Immature natural killer cell (primary cell): ENCODE measurements at regions not wholly inside any gene's neighbourhood (a gene's known extent, or its start where the extent isn't known, plus 50 kb on each side); places are given as distances from the start of the nearest gene placed in this dataset.
A peak's percentile ranks its signal among the peaks of the same experiment; 100 is the strongest.

Experiments
- DNase-seq, 3 donors: peaks; one replicate each; pipeline ENCODE4 v3.0.0; 2022; ENCODE audit warnings: mixed read lengths in 1 of 3
- H3K27ac Mint-ChIP-seq, 6 donors: one replicate each; pipeline ENCODE4 v1.8.0; 2020; ENCODE audit warnings: mixed read lengths in 6 of 6, mild to moderate bottlenecking in 5 of 6, inconsistent platforms in 4 of 6, moderate library complexity in 3 of 6
- H3K27me3 Mint-ChIP-seq, 3 donors: one replicate each; pipeline ENCODE4 v1.8.0; 2020 to 2021; ENCODE audit warnings: low read depth in 3 of 3, mild to moderate bottlenecking in 3 of 3, mixed read lengths in 3 of 3, moderate library complexity in 3 of 3, inconsistent platforms in 1 of 3
- H3K36me3 Mint-ChIP-seq, 3 donors: one replicate each; pipeline ENCODE4 v1.8.0; 2020; ENCODE audit warnings: mixed read lengths in 3 of 3, inconsistent platforms in 2 of 3, mild to moderate bottlenecking in 2 of 3
- H3K4me1 Mint-ChIP-seq, 2 donors: one replicate each; pipeline ENCODE4 v1.8.0; 2020; ENCODE audit warnings: inconsistent platforms in 2 of 2, mild to moderate bottlenecking in 2 of 2, mixed read lengths in 2 of 2, moderate library complexity in 1 of 2
- H3K4me3 Mint-ChIP-seq, 5 donors: one replicate each; pipeline ENCODE4 v1.8.0; 2020; ENCODE audit warnings: mild to moderate bottlenecking in 5 of 5, mixed read lengths in 5 of 5, inconsistent platforms in 3 of 5, moderate library complexity in 3 of 5
- H3K9me3 Mint-ChIP-seq, 6 donors: one replicate each; pipeline ENCODE4 v1.8.0; 2020; ENCODE audit warnings: mild to moderate bottlenecking in 6 of 6, mixed read lengths in 6 of 6, inconsistent platforms in 4 of 6, moderate library complexity in 3 of 6

DNA sequence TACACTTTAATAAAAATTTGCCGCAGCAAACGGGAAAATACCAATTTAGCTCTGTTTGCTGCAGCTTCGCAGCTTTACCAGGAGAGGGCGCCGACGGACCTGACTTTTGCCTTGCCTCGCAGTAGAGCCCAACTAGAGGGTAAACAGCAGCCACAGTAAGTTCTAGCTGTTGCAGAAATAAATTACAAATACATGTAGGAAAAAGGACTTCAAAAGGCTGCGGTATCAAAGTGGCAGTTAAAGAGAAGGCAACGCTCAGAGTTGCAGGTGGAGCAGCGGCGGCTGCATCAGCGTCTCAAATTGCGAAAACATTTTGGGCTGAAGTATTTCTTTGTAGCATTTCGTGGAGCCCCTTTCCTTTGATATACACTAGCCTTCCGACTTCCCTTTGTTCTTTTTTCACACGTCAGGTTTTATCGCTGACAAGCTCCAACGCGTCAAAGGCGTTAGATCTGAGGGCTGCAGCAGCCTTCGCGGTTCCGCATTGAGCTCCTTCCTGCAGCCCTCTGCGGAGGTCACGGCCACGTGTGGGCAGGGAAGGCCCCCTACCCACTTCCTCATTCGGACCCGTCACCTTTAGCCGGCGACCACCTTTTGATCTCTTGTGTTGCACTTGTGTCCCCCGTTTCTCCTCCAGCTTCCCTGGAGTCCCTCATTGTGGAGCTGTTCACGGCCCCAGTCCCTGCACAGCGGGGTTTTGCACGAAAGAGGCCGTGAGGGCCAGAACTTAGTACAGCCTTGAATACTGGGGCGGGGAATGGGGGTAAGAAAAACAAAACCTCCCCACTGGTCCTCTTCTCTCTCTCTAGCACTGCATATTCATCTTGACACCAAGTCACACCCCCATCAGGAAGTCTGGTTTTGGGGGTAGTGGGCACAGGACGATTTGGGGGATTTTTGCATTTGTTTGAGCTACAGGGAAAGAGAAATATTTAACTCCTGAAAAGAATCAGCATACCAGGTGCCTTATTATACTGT lies 72.8 kb downstream of the S1PR1 start:
- H3K36me3 Mint-ChIP-seq, result peaks cover 0 to 5% (median 3%) of the 10 kb centered on the region in 3 donors
- peaks cover 88 to 90% of the 10 kb centered on the region in 2 donors for H3K4me1 Mint-ChIP-seq
- peak; percentile 87 to 90 (median 89) for DNase-seq
- H3K4me3 Mint-ChIP-seq, result peak overlapping the region; percentile 73 to 91 (median 86)
- H3K9me3 Mint-ChIP-seq, result no peaks in the 10 kb centered on the region
- peak overlapping the region; percentile 93 to 98 (median 97) for H3K27ac Mint-ChIP-seq
- H3K27me3 Mint-ChIP-seq, result peaks cover 3 to 19% (median 3%) of the 10 kb centered on the region in 3 donors

DNA sequence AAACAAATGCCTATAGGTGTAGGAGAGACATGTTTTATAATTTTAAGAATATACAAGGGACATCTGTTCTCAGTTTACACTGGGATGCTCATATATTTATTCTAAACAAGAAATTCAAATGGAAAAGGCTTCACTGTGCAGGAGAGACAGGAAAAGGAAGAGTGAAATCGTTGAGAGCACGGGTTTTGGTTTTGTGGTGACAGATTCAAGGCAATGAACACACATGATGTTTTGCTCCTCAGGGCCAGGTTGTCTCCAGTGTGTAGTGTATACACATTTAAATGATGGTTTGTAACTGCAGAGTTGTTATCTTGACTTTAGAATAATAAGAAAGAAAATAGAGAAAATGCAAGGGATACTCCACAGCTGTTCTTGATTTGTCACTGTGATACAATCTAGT lies 73.7 kb downstream of the S1PR1 start:
- H3K36me3 Mint-ChIP-seq, result peaks cover 0 to 5% (median 3%) of the 10 kb centered on the region in 3 donors
- peaks cover 83 to 95% of the 10 kb centered on the region in 2 donors for H3K4me1 Mint-ChIP-seq
- DNase-seq, result peak; percentile 43 to 55 (median 44)
- H3K27me3 Mint-ChIP-seq, result peaks cover 3 to 19% (median 3%) of the 10 kb centered on the region in 3 donors
- H3K9me3 Mint-ChIP-seq, result no peaks in the 10 kb centered on the region
- peak overlapping the region; percentile 93 to 98 (median 97) for H3K27ac Mint-ChIP-seq
- H3K4me3 Mint-ChIP-seq, result peak overlapping the region; percentile 73 to 91 (median 86)

DNA sequence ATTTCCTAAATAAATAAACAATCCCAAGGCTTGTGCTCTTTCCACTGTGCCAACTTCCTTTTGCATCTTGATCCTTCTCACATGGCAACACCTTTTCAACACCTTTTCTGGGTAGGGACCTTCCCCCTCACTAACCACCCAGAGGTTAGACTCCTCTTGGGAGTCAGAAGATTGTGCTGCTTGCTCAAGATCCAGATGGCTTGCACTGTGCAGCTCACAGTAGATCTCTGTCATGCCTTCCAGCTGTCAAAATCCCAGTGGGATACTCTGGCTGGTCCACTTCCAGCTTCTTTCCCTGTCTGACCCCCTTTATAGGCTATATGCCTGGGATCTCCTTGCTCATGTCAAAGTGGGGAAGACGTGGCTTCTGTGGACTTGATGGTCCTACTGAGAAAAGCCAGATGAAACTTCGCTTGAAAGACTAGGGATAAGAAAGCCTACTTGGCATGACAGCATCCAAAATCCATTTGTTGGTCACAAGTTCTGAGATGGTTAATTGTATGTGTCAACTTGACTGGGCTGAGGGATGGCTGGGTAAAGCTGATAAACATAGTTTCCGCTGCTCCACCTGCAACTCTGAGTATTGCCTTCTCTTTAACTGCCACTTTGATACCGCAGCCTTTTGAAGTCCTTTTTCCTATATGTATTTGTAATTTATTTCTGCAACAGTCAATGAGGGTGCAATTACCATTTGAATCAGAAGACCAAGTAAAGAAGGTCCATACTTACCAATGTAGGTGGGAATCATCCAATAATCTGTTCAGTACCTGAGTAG lies 74.5 kb downstream of the S1PR1 start:
- H3K4me3 Mint-ChIP-seq, result peak overlapping the region; percentile 73 to 91 (median 86)
- H3K36me3 Mint-ChIP-seq, result peaks cover 0 to 5% (median 3%) of the 10 kb centered on the region in 3 donors
- H3K9me3 Mint-ChIP-seq, result no peaks in the 10 kb centered on the region
- peaks cover 82 to 92% of the 10 kb centered on the region in 2 donors for H3K4me1 Mint-ChIP-seq
- peaks cover 3 to 19% (median 3%) of the 10 kb centered on the region in 3 donors for H3K27me3 Mint-ChIP-seq
- peak overlapping the region; percentile 93 to 98 (median 97) for H3K27ac Mint-ChIP-seq
- DNase-seq, result peak in 1 of 3 donors; percentile 36

DNA sequence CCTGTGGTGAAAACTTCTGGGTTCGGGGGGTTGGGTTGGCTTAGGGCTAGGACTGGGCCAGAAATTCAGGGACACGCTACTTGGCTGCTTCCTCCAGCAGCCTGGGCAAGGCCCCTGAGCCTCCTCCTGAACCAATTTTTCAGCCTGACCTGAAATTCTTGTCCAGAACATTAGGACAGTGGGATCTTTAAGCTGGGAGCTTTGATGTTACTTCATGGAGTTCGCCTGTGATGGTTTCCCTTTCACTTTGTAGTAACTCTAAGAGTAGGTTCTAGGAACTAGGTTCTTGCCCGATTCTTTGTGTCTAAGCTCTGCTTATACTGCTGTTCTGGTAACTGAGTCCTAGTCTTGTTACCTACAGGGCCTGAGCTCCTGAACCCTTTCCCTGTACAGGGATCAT lies 75.3 kb downstream of the S1PR1 start:
- H3K4me1 Mint-ChIP-seq, result peaks cover 75 to 83% of the 10 kb centered on the region in 2 donors
- peak; percentile 30 to 33 (median 30) for DNase-seq
- no peaks in the 10 kb centered on the region for H3K9me3 Mint-ChIP-seq

DNA sequence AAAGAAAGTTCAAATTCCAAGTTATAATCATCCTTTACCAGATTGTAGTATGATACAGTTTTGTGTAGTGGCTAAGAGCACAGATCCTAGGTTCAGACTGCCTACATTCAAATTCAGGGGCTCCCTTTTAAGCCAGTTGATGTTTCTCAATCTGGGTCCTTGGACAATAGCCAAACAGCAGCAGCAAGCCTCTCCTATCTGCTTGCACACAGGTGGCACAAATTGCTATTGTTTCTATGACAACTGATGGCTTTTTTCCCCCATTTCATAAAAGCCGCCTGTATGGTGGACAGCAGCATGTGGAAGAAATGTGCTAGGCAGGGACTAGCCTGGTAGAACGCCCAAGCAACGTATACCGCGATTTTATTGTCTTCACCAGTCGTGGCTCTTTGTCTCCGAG lies 76.5 kb downstream of the S1PR1 start:
- Mint-ChIP-seq H3K9me3 (no peaks in the 10 kb centered on the region), H3K4me1 (peaks cover 69 to 83% of the 10 kb centered on the region in 2 donors), H3K27me3 (peaks cover 2 to 19% (median 3%) of the 10 kb centered on the region in 3 donors), H3K4me3 (peak overlapping the region; percentile 14 to 91 (median 86)), H3K36me3 (no peaks in the 10 kb centered on the region), H3K27ac (peak overlapping the region; percentile 93 to 98 (median 97))
- no peak for DNase-seq

More for the DNA sequence above, 75.3 kb downstream of the S1PR1 start:
- Mint-ChIP-seq H3K27ac (peak overlapping the region; percentile 93 to 98 (median 97)), H3K27me3 (peaks cover 3 to 19% (median 3%) of the 10 kb centered on the region in 3 donors), H3K36me3 (peaks cover 0 to 4% (median 3%) of the 10 kb centered on the region in 3 donors), H3K4me3 (peak overlapping the region; percentile 73 to 91 (median 86))

DNA sequence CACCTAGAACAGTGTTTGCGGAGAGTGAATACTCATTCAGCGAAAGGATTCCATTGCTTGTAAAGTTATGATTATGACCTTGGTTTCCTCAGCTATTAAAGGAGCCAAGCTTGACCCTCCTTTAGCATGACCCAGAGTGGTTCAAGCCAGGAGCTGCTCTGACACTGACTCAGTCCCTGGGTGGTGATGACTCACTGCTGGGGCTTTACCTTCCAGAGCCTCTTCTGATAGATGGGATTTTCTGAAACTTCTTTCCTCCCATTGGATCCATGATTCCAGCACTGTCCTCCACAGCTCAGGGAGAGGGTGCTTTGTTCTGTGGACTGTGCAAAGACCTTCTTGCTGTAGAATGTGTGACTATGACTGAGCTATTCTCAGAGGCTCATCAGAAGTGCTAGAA lies 77.4 kb downstream of the S1PR1 start:
- Mint-ChIP-seq H3K4me3 (peak overlapping the region in 3 of 5 donors; percentile 5 to 89 (median 86)), H3K4me1 (peaks cover 60 to 81% of the 10 kb centered on the region in 2 donors), H3K27ac (peak overlapping the region in 5 of 6 donors; percentile 93 to 98 (median 97)), H3K9me3 (no peaks in the 10 kb centered on the region), H3K36me3 (no peaks in the 10 kb centered on the region), H3K27me3 (peaks cover 2 to 19% (median 3%) of the 10 kb centered on the region in 3 donors)
- DNase-seq, result no peak

DNA sequence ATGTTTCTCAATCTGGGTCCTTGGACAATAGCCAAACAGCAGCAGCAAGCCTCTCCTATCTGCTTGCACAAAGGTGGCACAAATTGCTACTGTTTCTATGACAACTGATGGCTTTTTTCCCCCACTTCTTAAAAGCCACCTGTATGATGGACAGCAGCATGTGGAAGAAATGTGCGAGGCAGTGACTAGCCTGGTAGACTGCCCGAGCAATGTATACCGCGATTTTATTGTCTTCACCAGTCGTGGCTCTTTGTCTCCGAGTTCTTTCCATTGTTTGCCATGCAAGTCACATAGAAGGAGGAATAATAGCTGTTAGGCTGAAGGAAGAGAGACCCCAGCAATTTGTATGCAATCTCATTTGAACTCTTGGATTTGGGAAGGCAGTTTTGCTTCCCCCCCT lies 79.4 kb downstream of the S1PR1 start:
- no peak overlapping the region for H3K4me3 Mint-ChIP-seq
- DNase-seq, result no peak
- no peaks in the 10 kb centered on the region for H3K36me3 Mint-ChIP-seq
- no peak overlapping the region for H3K27ac Mint-ChIP-seq
- H3K27me3 Mint-ChIP-seq, result peaks cover 0 to 6% (median 2%) of the 10 kb centered on the region in 3 donors
- peaks cover 50 to 74% of the 10 kb centered on the region in 2 donors for H3K4me1 Mint-ChIP-seq
- no peaks in the 10 kb centered on the region for H3K9me3 Mint-ChIP-seq

DNA sequence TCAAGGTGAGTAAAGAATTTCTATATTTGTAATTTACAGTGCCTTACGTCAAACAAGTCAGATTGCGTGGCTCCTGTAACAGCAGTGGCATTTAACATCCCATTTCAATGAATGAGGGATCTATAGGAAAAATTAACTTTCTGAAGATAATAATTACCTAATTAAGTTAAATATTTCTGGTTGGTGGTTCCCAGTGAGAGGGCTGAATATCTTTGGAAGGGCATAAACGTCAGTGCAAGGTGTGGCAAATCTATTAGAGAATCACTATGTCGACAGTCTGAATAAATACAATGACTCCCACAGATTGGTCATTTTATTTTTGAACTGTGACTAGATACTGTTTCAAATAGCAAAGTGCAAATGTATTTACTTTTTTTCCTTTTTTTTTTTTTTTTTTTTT lies 80.0 kb downstream of the S1PR1 start:
- Mint-ChIP-seq H3K9me3 (peaks cover 0 to 1% (median 0%) of the 10 kb centered on the region in 6 donors), H3K4me1 (peaks cover 50 to 74% of the 10 kb centered on the region in 2 donors), H3K36me3 (no peaks in the 10 kb centered on the region), H3K4me3 (no peak overlapping the region), H3K27ac (peak overlapping the region in 1 of 6 donors; percentile 56), H3K27me3 (peaks cover 0 to 2% (median 2%) of the 10 kb centered on the region in 3 donors)
- no peak for DNase-seq

DNA sequence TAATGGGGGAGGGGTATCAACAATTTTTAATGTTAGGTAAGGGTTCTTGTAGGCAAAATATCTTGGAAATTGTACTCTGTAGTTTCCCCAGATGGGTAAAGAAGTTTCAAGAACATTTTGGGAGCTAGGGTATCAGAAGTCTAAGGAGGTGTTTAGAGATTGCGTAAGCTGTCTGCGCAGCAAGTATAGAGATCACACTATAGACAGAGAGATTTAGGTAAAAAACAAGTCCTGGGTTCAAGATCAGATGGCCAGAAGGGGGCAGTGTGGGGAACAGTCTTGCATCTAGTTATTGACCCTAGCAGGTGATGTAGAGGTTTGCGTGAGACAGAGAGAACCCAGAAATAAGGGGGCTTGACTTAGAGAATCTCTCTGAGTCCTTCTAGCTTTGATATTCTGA lies 80.8 kb downstream of the S1PR1 start:
- H3K27ac Mint-ChIP-seq, result peak overlapping the region in 3 of 6 donors; percentile 2 to 37 (median 34)
- peaks cover 44 to 74% of the 10 kb centered on the region in 2 donors for H3K4me1 Mint-ChIP-seq
- no peak overlapping the region for H3K4me3 Mint-ChIP-seq
- peaks cover 0 to 1% (median under 1%) of the 10 kb centered on the region in 3 donors for H3K27me3 Mint-ChIP-seq
- H3K36me3 Mint-ChIP-seq, result no peaks in the 10 kb centered on the region
- no peak for DNase-seq
- peaks cover 0 to 1% (median 0%) of the 10 kb centered on the region in 6 donors for H3K9me3 Mint-ChIP-seq

DNA sequence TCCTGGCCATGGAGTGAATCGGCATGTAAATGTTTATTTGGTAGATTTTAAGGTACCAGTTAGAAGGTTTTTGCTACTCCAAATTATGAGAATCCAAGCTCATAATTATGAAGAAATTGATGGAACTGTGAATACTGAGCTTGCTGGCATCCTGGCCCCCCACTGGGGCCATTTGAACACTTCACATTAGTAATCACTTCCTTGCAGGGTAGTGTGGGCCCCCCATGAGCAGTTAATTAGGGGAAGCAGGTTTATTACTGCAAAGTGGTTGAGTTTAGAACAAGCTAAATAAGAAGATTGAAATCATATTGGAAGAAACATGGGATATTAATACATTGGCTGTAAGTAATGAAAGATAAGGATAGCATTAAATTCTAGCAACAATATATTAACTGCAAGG lies 86.7 kb downstream of the S1PR1 start:
- no peak overlapping the region for H3K4me3 Mint-ChIP-seq
- peaks cover 0 to 6% (median 0%) of the 10 kb centered on the region in 3 donors for H3K36me3 Mint-ChIP-seq
- peak overlapping the region in 1 of 6 donors; percentile 29 for H3K27ac Mint-ChIP-seq
- no peak for DNase-seq
- H3K27me3 Mint-ChIP-seq, result peaks cover 0 to 3% (median 2%) of the 10 kb centered on the region in 3 donors
- H3K4me1 Mint-ChIP-seq, result peaks cover 32 to 72% of the 10 kb centered on the region in 2 donors
- peaks cover 0 to 1% (median 0%) of the 10 kb centered on the region in 6 donors for H3K9me3 Mint-ChIP-seq

DNA sequence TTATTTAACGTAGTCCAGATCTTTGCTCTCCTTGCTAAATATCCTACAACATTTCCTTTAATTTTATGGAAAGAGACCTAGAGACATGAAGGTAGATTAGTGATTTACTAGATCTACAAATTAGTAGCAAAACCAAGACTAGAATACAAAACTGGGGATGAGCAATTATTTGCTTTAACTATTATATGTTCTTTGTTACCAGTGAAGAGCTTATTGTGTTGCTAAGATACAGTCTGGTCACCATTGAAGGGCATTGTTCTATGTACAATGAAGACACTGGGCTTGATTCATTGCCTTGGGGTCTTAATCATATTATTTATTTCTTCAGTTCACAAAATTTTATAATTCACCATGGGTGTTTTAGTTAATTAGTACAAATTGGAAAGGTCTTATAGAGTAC lies 88.3 kb downstream of the S1PR1 start:
- H3K27me3 Mint-ChIP-seq, result peaks cover 0 to 4% (median 2%) of the 10 kb centered on the region in 3 donors
- peaks cover 0 to 11% (median 0%) of the 10 kb centered on the region in 3 donors for H3K36me3 Mint-ChIP-seq
- no peak overlapping the region for H3K4me3 Mint-ChIP-seq
- H3K9me3 Mint-ChIP-seq, result peaks cover 0 to 1% (median 0%) of the 10 kb centered on the region in 6 donors
- no peak overlapping the region for H3K27ac Mint-ChIP-seq
- DNase-seq, result no peak
- H3K4me1 Mint-ChIP-seq, result peaks cover 46 to 78% of the 10 kb centered on the region in 2 donors

DNA sequence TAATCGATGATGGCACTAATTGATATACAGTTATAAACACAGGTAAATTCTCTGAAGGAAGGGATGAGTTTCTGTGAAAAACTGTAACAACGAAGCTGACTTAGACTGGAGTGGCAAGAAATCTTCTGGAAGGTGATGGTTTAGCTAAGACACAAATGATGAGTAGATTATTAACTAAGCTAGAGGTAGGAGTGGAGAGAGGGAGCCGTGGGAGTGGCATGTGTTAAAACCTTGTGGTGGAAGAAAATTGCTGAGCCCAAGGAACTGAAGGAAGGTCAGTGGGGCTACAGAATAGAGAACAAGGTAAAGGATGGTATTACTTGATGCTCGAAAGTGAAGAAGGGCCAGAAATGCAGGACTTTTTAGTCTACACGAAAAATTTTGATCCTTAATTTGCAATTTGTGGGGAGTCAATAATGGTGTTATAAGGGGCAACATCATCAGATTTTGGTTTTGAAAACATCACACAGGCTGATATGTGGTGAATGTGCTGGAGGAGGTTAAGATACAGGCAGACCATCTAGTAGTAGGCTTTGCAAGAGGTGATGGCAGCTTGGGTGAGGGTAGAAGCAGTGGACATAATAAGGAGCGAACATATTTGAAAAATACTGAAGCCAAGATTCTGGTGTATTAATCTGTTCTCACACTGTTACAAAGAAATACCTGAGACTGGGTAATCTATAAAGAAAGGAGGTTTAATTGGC lies 93.8 kb downstream of the S1PR1 start:
- H3K27ac Mint-ChIP-seq, result peak overlapping the region; percentile 88 to 96 (median 91)

More for the DNA sequence above, 93.8 kb downstream of the S1PR1 start:
- peaks cover 0 to 13% (median 2%) of the 10 kb centered on the region in 3 donors for H3K27me3 Mint-ChIP-seq
- peaks cover 70 to 79% of the 10 kb centered on the region in 2 donors for H3K4me1 Mint-ChIP-seq
- H3K36me3 Mint-ChIP-seq, result peaks cover 4 to 25% (median 5%) of the 10 kb centered on the region in 3 donors
- H3K4me3 Mint-ChIP-seq, result peak overlapping the region; percentile 65 to 88 (median 67)
- peaks cover 0 to 3% (median 0%) of the 10 kb centered on the region in 6 donors for H3K9me3 Mint-ChIP-seq
- peak in 2 of 3 donors; percentile 30 to 48 for DNase-seq
